HG03139 (cell line): ENCODE measurements at regions not wholly inside any gene's neighbourhood (a gene's known extent, or its start where the extent isn't known, plus 50 kb on each side); places are given as distances from the start of the nearest gene placed in this dataset.
"Not testable (repeated sequence)": the region's sequence is repeated elsewhere in the genome, so short reads cannot be mapped to it uniquely, and the experiment has no call there.

ENCODE experiments used
- ATAC-seq: cut with Tn5 transposase; IDR thresholded peaks from one replicate; pipeline ENCODE4 v1.9.1; 2021; ENCODE audit not compliant: unreplicated experiment

- not testable (repeated sequence) for ATAC-seq
Observed at GRCh38 chr14:37841039-37841438, 245.6 kb downstream of the TTC6 start.

- no peak for ATAC-seq
Observed at GRCh38 chr14:37842106-37842505, 246.7 kb downstream of the TTC6 start.

- ATAC-seq: no peak
Observed at GRCh38 chr14:37843954-37844607, 248.7 kb downstream of the TTC6 start.

GRCh38 chr14:37844614-37845013, 249.2 kb downstream of the TTC6 start:
- no peak for ATAC-seq

GRCh38 chr14:37848985-37849621, 253.7 kb downstream of the TTC6 start:
- no peak for ATAC-seq

- no peak for ATAC-seq
Observed at GRCh38 chr14:37851054-37851453, 255.6 kb downstream of the TTC6 start.

GRCh38 chr14:37855871-37856270, 260.4 kb downstream of the TTC6 start:
- ATAC-seq: no peak

GRCh38 chr14:37857774-37858266, 262.4 kb downstream of the TTC6 start:
- ATAC-seq: no peak

- no peak for ATAC-seq
Observed at GRCh38 chr14:37858733-37859132, 263.3 kb downstream of the TTC6 start.

GRCh38 chr14:37859177-37859576, 263.7 kb downstream of the TTC6 start:
- no peak for ATAC-seq

GRCh38 chr14:37862263-37862662, 266.8 kb downstream of the TTC6 start:
- no peak for ATAC-seq

GRCh38 chr14:37864128-37864527, 268.7 kb downstream of the TTC6 start:
- no peak for ATAC-seq

- no peak for ATAC-seq
Observed at GRCh38 chr14:37864861-37865718, 269.7 kb downstream of the TTC6 start.

GRCh38 chr14:37865719-37866549, 270.5 kb downstream of the TTC6 start:
- no peak for ATAC-seq

GRCh38 chr14:37869633-37870032, 274.2 kb downstream of the TTC6 start:
- no peak for ATAC-seq

GRCh38 chr14:37870170-37870569, 274.7 kb downstream of the TTC6 start:
- ATAC-seq: no peak

- no peak for ATAC-seq
Observed at GRCh38 chr14:37870632-37871346, 275.4 kb downstream of the TTC6 start.

GRCh38 chr14:37874065-37874428, 278.6 kb downstream of the TTC6 start:
- ATAC-seq: not testable (repeated sequence)

GRCh38 chr14:37874429-37875109, 279.1 kb downstream of the TTC6 start:
- ATAC-seq: peak; percentile 89

GRCh38 chr14:37888234-37888633, 292.8 kb downstream of the TTC6 start:
- no peak for ATAC-seq
